Keratinocyte (primary cell): ENCODE measurements at regions not wholly inside any gene's neighbourhood (a gene's known extent, or its start where the extent isn't known, plus 50 kb on each side); places are given as distances from the start of the nearest gene placed in this dataset.

Experiments used
- CTCF ChIP-seq, 3 experiments: IDR thresholded peaks in 1 of 3; conservative IDR thresholded peaks in 1 of 3; optimal IDR thresholded peaks in 1 of 3; 2 replicates in 2 of 3; 3 replicates in 1 of 3; pipeline versions ENCODE3 to v1.5.1; 2011; ENCODE audit warnings: low read length in 3 of 3, mild to moderate bottlenecking in 3 of 3, moderate library complexity in 2 of 3, control low read depth in 1 of 3, inconsistent platforms in 1 of 3; ENCODE audit not compliant: insufficient read depth in 2 of 3; ENCODE audit errors: extremely low read depth in 1 of 3
- EZH2 ChIP-seq: IDR thresholded peaks from one replicate; pipeline ENCODE4 v1.6.1; 2012; ENCODE audit warnings: inconsistent platforms, mild to moderate bottlenecking, low read length, moderate library complexity

GRCh38 chr1:188027613-188028012 is 1198.9 kb downstream of the PLA2G4A start:
- no peak for TF ChIP-seq CTCF (optimal IDR thresholded peaks at IDR 0.05 in 1 of 3, IDR thresholded peaks at IDR 0.05 in 1 of 3, conservative IDR thresholded peaks at IDR 0.05 in 1 of 3; ENCODE audit: extremely low read depth in 1 of 3, insufficient read depth in 2 of 3, low read length in 3 of 3)
- TF ChIP-seq EZH2 = no peak
